ENCODE measurements at regions not wholly inside any gene's neighbourhood (a gene's known extent, or its start where the extent isn't known, plus 50 kb on each side); places are given as distances from the start of the nearest gene placed in this dataset.
"Not testable (repeated sequence)": the region's sequence is repeated elsewhere in the genome, so short reads cannot be mapped to it uniquely, and the experiment has no call there.

DNA sequence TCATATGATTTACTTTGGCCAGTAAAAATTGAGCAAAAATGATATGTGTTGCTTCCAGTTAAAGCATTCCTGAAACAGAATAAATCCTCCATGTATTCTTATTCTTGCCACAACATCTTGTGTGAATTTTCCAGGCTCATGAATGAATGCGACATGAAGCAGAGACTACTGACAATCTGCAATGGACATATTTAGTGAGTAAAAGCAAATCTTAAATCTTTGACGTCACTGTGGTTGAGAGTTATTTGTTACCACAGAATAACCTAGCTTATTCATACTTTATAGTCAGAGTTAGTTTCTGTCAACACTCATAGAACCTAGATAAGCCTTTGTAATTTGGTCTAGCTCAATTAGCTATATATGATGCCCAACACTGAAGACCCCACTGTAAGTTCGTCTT is 1443.1 kb downstream of the PCDH9 start:
- no peak for FAIRE-seq

DNA sequence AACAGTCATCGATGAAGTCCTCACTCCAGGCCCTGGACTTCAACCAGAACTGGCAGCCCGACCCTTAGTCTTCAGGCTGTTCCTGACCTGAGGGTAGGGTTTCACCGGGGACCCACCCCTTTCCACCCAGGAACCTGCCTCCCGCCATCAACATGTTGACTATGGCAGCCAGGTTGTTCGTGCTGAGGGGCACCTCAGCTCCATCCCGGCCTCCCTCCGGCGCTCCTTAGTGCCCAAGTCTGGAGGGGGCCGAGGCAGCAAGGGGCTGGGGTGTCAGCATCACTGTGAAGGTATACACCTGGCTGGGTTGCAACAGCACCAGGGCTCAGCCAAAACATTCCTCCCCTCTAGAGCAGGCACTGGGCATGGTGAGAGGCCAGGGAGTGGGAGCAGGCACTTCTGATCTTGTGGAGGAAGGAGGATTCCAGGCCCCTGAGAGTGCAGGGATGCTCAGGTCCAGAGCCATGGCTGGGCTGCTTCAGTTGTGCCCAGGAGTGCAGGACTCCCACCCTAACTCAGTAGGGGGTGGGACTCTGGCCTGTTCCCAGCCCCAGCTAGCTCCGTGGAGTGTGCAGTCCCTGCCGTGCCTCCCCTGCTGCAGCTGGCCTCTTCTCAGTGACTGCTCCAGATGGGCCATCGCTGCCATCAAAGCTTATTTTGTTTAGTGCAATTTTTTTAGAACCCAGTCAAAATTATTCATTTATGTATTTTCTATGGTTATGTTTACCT is 1445.9 kb downstream of the PCDH9 start:
- no peak for FAIRE-seq

DNA sequence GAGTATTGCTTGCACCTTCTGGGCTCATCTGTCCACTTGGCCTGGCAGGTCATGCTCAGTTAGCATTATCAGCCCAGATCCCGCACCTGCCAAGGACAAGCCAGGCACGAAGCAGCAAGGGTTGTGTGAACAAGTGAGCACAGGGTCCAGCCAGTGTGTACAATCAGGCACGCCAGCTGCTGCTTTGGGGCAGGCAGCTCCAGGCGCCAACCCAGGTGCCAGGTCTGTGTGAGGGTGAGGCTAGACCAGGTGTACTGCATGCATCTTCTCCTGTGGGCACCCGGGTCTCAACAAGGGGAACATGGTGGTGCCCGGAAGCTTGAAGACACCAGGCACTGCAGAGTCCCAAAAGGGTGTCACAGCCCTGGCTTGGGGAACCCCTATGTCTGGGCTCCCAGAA is 1446.8 kb downstream of the PCDH9 start:
- no peak for FAIRE-seq

DNA sequence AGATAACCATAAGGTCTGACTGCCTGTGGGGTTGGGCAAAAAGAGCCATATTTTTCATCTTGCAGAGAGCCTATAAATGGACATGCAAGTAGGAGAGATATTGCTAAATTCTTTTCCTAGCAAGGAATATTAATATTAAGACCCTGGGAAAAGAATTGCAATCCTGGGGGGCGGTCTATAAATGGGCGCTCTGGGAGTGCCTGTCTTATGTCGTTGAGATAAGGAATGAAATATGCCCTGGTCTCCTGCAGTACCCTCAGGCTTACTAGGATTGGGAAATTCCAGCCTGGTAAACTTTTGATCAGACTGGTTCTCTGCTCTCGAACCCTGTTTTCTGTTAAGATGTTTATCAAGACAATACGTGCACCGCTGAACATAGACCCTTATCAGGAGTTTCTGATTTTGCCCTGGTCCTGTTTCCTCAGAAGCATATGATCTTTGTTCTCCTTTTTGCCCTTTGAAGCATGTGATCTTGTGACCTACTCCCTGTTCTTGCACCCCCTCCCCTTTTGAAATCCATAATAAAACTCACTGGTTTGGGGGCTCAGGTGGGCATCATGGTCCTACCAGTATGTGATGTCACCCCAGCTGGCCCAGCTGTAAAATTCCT is 1458.3 kb downstream of the PCDH9 start:
- FAIRE-seq: not testable (repeated sequence)

DNA sequence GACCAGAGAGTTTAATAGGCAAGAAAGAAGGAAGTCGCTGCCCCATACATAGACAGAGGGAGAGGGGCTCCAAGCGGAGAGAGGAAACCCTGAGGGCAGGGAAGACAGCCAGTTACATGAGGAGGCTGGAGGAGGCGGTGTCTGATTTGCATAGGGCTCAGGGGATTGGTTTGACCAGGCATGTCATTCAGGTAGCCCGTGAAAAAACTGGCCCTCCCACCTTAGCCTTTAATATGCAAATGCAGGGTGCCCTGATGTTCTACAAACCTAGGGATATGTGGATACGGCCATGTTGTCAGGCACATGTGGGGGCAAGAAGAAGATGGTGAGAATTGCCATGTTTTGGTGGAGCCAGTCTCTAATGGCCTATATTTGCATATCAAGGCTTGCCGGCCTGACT is 1461.6 kb downstream of the PCDH9 start:
- FAIRE-seq: no peak

DNA sequence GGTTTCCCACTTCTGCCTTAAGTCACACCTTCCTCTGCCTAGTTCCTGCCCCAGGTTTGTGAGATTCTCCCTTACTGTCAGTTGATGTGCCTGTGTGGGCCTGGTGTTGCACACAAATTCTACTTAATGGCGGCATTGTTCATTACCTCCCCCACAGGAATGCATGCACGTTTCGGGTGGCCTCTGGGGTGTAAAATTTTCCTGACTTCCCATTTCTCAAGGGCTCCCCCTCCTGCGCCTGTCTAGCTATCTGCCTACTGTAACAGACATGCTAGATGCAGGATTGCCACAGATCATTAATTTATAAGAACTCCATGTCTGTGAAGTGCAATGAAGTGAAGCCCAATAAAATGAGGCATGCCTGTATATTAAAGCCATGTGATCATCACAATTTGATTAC is 1466.3 kb downstream of the PCDH9 start:
- no peak for FAIRE-seq

DNA sequence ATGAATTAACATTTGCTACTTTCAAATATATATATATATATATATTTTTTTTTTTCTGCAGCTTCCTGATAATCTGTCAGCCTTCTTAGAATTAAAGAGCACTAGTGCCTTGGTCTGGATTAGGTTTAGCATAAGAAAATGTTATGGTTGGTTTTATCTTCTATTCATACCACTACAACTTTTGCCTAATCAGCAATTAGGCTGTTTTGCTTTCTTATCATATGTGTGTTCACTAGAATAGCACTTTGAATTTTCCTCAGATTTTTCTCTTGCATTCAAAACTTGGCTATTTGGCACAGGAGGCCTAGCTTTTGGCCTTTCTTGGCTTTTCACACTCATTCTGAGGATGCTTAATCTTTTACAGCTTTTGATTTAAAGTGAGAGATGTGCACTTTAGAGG is 1468.1 kb downstream of the PCDH9 start:
- FAIRE-seq: no peak

DNA sequence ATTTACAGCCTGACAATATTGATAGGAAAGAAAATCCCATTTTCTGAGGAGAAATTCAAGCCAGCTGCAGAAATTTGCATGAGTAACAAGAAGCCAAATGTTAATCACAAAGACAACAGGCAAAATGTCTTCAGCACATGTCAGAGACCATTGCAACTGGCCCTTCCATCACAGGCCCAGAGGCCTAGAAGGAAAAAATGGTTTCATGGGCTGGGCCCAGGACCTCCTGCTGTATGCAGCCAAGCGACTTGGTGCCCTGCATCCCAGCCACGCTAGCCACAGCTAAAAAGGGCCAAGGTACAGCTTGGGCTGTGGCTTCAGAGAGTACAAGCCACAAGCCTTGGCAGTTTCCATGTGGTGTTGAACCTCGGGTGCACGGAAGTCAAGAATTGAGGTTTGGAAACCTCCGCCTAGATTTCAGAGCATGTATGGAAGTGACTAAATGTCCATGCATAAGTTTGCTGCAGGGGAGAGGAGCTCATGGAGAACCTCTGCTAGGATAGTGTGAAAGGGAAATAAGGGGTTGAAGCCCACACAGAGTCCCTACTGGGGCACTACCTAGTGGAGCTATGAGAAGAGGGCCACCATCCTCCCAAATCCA is 1474.0 kb downstream of the PCDH9 start:
- FAIRE-seq: no peak

DNA sequence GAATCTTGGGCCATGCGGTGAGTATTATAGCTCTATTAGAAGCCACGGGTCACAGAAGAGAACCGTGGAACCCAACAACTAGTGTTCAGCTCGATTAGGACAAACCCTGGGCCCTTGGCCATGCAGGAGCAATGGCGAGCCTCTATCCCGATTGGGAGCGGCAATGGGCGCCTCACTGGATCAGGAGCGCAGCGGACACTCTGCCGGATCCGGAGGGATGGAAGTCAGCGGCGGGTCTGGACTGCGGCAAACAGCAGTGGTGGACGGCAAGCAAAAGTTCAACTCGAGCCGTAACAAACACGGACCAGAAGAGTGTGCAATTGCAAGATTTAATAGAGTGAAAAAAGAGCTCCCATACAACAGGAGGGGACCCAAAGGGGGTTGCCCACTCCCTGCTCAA is 1481.9 kb downstream of the PCDH9 start:
- no peak for FAIRE-seq

DNA sequence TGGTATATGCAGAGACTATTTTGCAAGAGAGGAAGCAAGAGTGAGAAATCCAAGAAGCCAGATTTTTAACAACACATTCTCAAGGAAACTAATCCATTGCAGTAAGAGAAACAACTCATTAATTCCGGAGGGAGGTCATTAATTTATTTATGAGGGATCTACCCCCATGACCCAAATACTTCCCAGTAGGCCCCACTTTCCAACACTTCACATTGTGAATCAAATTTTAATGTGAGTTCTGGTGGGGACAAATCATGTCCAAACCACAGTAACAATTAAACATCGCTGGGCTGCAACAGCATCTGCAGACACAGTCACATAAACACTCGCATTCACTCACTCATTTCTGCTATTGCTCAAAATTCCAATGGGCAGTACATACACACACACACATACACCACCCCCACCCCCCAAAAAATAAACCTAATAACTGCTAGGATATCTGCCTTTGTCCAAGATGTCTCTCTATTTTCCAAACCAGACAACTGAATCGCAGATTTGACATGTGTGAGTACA is 1483.7 kb downstream of the PCDH9 start:
- FAIRE-seq: no peak

DNA sequence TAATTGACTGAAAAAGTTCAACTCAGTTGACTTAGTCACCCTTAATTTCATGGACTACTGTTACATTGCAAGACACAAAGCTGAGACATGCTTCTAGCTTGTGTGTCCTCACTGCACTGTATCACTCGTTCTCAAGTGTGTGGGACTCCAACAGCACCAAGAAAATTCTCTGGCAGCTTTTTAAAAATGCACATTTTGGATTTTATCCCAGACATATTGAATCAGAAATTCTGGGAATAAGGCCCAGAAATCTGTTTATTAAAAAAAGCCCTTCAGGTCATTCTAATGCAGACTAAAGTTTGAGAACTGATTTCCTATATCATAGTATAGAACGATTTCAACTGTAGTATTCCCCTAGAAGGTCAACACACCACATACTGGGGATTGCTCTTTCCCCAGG is 1485.3 kb downstream of the PCDH9 start:
- no peak for FAIRE-seq

DNA sequence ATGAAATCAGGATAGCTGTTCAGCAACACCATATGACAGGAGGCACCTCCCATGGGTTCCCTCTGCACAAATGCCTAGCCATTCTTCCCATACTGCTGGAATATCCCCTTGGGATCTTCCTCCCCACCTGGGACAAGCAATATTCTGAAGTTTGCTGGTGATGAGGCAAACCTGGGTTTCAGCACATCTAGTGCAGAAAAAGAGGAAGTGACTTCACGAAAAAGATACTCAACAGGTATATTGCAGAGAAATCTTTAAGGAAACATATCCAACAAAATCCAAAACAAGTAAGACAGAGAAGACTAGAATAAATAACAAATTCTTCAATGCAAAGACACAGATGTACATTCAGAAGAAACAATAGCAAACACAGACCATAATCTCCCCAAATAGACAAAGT is 1497.0 kb downstream of the PCDH9 start:
- FAIRE-seq: no peak

DNA sequence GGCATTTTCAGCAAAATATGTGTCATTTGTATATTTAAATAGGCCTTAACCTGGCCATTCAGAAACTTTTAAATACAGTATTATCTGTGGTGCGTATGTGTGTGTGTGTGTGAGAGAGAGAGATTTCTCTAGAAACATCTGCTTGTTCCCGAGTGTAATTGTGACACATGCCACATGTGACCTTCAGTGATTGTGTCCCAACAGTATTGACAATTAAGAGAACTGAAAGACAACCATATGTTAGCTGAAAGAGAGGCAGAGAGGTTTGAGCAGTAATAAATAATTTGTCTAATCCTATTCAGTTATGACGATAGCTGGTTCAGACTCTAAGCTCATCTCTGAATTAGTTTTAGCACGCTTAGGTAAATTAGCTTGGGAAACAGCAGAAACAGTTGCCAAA is 1503.1 kb downstream of the PCDH9 start:
- FAIRE-seq: no peak

DNA sequence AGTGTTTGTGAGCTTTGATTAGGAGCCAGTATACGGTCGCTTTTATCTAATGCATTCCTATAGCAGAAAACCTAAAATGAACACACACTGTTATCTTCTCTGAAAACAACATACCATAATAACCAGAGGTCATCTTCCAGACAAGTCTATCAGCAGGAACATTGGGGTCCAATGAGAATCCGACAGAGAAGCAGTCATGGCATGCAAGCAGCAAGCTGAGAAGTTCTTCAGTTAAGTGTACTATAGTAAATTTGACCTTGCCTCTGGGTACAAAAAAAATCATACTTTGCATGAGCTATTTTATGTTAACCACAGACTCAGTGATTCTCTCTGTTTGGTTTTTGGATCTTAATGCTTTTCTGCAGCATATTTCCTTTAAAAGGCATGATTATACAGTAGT is 1505.1 kb downstream of the PCDH9 start:
- no peak for FAIRE-seq

DNA sequence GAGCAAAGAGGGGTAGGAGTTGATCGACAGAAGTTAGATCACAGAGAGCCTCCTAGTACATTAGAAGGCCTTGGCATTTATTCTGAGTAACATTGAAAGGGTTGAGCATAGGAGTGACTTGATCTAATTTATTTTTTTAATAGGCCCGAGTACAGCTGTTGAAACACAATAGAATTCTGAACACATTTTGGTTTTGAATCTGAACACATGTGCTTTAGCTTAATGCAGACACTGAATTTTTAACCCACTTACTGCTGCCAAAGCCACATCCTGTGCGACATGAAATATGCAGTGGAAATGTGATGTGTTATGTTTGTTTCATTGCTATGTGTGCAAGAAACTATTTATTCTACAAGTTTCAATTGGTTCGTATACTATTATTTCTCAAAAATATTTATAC is 1505.9 kb downstream of the PCDH9 start:
- FAIRE-seq: no peak

DNA sequence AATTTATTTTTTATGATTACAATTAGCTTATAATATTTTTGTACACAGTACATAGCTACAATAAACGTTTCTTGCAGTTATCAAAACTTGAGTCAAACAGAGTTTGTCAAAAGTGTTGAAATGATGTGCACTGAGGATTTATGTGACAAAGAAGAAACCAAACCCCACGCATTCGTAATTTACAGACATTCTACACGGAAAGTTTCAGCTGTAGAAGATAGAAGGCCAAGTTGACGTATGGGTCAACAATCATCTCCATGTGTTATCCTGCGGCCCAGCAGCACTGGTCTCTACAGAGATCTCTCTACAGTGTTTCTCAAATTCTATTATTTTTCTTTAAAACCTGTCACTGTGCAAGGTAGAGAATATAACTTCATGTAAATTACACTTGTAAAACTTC is 1507.6 kb downstream of the PCDH9 start:
- FAIRE-seq: no peak

DNA sequence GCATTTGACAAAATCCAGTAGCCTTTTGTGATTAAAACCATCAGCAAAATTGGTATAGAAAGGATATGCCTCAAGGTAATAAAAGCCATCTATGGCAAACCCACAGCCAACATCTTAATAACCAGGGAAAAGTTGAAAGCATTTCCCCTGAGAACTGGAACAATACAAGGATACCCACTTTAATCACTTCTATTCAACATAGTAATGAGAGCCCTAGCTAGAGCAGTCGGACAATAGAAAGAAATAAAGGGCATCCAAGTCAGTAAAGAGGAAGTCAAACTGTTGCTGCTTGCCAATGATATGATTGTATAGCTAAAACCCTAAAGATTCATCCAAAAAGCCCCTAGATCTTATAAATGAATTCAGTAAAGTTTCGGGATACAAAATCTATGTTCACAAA is 1510.3 kb downstream of the PCDH9 start:
- FAIRE-seq: no peak

DNA sequence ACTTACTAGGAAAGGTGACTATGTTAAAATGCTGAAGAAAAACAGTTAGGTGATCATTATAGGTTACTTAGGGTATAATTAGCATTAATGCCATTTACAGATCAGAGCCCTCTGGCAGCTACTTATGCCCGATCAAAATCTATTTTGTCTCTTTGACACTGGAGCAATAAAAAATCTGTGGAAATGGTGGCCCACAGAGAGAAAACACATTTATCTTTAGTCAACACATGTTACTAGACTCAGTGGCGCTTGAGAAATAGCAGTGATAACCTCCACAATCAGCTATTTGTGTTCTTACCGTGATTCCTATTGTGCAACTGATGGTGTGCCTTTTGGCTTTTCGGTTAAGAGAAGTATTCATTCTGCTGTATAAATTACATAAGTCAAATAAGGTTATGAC is 1519.6 kb downstream of the PCDH9 start:
- no peak for FAIRE-seq

DNA sequence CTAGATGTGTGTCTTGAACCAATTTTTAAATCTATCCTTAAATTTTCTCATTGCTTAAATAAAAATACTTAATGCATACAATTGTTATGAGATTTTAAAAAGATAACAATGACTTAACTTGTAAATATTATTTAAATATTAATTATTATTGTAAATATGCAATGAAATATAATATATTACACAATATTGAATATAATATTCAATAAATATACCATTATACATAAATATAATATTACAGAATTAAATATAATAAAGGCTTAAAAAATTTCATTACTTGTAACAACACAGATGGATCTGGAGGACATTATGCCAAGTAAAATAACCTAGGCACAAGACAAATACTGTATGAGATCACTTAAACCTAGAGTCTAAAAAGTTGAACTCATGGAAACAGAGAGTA is 1532.3 kb downstream of the PCDH9 start:
- no peak for FAIRE-seq

DNA sequence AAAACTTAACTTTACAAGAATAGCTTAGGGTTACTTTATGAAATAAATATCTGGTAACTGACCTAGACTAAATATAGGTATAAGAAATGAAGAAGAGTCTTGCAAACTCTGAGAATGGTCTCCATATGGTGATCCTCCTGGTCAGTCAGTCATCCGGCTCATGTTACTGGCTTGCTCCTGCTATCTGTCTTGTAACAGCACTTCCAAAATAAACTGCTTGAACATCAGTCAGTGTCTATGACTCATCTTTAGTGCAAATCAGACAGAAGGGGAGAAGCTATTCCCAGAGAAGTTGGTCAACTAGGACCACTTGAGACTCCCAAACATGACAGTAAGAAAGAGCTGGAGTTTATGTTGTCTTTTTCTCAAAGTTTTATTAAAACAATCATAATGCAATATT is 1550.9 kb downstream of the PCDH9 start:
- FAIRE-seq: no peak

DNA sequence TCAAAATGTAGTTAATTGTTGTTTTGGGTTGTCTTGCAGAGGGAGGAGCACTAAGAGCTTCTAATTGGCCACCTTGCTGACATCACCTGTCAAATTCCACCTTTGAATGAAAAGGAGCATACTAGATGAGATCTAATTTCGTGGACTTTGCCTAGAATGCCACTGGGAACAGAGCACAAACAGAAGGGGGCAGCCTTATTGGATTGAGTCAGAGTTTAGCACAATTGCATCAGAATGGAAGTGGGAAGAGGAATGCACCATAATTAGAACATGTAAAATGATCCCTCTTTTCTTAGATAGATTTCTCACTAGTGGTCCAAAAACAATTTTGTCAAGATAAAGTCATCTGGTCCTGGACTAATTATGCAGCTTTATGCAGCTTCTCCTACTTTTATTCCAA is 1552.2 kb downstream of the PCDH9 start:
- FAIRE-seq: no peak

DNA sequence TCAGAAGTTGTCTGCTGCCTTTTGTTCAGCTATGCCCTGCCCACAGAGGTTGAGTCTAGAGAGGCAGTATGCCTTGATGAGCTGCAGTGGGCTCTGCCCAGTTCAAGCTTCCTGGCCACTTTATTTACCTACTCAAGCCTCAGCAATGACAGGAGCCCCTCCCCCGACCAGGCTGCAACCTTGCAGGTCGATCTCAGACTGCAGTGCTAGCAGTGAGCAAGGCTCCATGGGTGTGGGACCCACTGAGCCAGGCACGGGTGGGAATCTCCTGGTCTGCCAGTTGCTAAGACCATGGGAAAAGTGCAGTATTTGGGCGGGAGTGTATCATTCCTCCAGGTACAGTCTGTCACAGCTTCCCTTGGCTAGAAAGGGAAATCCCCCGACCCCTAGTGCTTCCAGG is 1554.8 kb downstream of the PCDH9 start:
- not testable (repeated sequence) for FAIRE-seq

DNA sequence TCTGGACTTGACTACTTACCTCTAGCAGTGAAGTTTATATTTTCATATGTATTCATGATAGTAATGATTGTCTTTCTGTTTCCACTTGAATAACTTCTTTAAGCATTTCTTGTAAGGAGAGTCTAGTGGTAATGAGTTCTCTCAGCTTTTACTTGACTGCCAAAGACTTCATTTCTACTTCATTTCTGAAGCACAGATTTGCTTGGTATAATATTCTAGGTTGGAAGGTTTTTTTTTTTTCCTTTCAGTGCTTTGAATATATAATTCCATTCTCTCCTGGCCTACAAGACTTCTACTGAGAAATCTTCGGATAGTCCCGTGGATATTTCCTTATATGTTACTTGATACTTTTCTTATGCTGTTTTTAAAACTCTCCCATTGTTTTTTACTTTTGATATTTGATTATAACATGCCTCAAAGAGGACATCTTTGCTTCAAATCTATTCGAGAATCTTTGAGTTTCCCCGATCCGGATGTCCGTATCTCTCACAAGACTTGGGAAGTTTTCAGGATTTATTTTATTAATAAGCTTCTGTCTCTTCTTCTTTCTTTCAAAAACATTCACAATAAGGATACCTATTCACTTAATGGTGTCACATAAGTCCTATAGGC is 1560.0 kb downstream of the PCDH9 start:
- no peak for FAIRE-seq

DNA sequence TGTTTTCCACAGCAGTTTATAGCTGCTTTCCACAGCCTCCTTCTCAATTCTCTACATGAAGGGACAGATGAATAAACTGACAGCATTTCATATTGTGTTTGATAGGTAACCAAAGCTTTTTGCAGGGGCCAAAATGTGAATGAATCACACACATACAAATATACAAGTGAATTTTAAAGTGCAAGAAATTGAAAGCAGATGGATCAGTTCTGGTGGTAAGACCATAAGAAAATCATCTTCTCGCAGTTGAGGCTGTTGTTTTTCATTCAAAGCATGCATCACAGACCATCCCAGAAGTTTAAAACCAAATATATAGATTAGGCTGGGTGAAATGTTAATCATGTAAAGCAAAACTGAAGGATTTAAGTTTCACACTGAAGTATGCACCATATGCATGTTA is 1569.4 kb downstream of the PCDH9 start:
- no peak for FAIRE-seq

Measured in colon (tissue), 2 donors.